Activated T-helper 1 cell treated with anti-CD3 and anti-CD28 coated beads, Interleukin-12 subunit alpha, Interleukin-12 subunit beta, Interleukin-2, Interleukin-4 antibody, amounts not matched to agents 30 ng/mL and 10 ng/mL and 1 ng/mL, durations not matched to agents 14 hours and 24 hours and 36 hours (primary cell): ENCODE measurements at regions not wholly inside any gene's neighbourhood (a gene's known extent, or its start where the extent isn't known, plus 50 kb on each side); places are given as distances from the start of the nearest gene placed in this dataset.
"Not testable (repeated sequence)": the region's sequence is repeated elsewhere in the genome, so short reads cannot be mapped to it uniquely, and the experiment has no call there.

Experiments
- DNase-seq: peaks from one replicate; pipeline ENCODE4 v3.0.0; 2021; ENCODE audit warnings: low spot score
- H3K27ac Mint-ChIP-seq: one replicate; pipeline ENCODE4 v1.8.0; 2021; ENCODE audit warnings: mild to moderate bottlenecking, mixed read lengths
- H3K27me3 Mint-ChIP-seq: one replicate; pipeline ENCODE4 v1.8.0; 2022; ENCODE audit warnings: mild to moderate bottlenecking, moderate library complexity, mixed read lengths; ENCODE audit not compliant: insufficient read depth
- H3K36me3 Mint-ChIP-seq: one replicate; pipeline ENCODE4 v1.8.0; 2021; ENCODE audit warnings: low read depth, mixed read lengths
- H3K4me1 Mint-ChIP-seq: one replicate; pipeline ENCODE4 v1.8.0; 2021; ENCODE audit warnings: low read depth, mixed read lengths
- H3K4me3 Mint-ChIP-seq: one replicate; pipeline ENCODE4 v1.8.0; 2021; ENCODE audit warnings: mild to moderate bottlenecking, moderate library complexity, mixed read lengths
- H3K9me3 Mint-ChIP-seq: one replicate; pipeline ENCODE4 v1.8.0; 2021; ENCODE audit warnings: mixed read lengths
- intact Hi-C: fragments of 100-400 bp; cut with micrococcal nuclease; formaldehyde crosslinking; loops from one replicate; pipeline ENCODE4 v1.15.1; 2024

DNA sequence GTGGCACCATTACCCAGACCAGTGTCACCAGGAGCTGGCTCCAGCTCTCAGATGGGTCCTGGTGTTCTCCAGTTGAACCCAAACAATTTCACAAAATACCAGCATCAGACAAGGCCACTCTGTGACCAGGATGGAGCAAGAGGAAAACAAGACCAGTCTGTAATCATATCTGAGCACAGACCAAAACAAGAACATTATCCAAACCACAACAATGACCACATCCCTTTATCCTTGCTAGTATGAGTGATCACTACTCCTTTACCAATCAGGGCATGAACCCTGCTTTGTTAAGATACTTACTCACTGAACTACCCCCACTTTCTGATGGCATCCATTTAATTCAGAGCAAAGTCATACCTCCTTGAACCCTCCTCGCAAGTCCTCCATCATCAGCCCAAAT, 145.9 kb downstream of the NUFIP1 start:
- H3K27ac Mint-ChIP-seq = no peak overlapping the region
- DNase-seq = no peak
- no peaks in the 10 kb centered on the region for H3K4me1 Mint-ChIP-seq
- intact Hi-C loops = no loop called here
- no peak overlapping the region for H3K4me3 Mint-ChIP-seq
- peaks cover 7% of the 10 kb centered on the region for H3K27me3 Mint-ChIP-seq
- H3K36me3 Mint-ChIP-seq = no peaks in the 10 kb centered on the region
- no peaks in the 10 kb centered on the region for H3K9me3 Mint-ChIP-seq

DNA sequence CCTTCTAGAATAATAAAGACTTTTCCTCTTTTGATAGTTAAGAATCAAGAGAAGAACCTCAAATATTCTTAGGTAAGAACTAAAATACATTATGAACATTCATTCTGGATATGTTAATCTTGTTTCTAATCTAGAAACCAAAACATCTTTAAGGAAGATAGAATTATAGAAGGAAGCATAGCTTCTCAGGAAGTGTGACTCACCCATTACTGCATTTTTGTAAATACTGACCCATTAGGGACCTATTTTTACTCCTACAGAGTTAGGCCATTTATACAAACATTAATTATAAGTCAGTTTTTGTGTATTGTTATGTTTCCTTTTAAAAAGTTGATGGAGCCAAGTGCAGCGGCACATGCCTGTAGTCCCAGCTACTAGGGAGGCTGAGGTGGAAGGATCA, 147.1 kb downstream of the NUFIP1 start:
- no peak overlapping the region for H3K4me3 Mint-ChIP-seq
- no peaks in the 10 kb centered on the region for H3K36me3 Mint-ChIP-seq
- intact Hi-C loops = no loop called here
- H3K27me3 Mint-ChIP-seq = no peaks in the 10 kb centered on the region
- peaks cover 3% of the 10 kb centered on the region for H3K4me1 Mint-ChIP-seq
- H3K27ac Mint-ChIP-seq = no peak overlapping the region
- DNase-seq = no peak
- H3K9me3 Mint-ChIP-seq = no peaks in the 10 kb centered on the region

DNA sequence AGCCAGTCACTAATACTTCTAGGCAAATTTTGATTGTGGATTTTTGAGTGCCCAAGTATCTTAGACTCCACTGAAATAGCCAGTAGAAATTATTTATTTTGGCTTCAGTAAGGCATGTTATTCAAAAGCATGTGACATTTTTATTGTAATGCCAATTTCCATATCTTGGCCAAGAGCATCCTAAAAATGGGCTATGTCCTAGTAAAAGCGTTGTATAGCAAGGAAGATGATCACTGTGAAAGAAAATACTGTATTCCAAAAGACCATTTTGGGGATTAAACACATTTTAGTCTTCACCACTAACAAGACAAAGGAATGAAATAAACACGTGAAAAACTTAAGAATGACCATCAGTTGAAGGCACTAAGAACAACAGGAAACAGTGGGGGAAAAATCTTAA, 149.1 kb downstream of the NUFIP1 start:
- H3K9me3 Mint-ChIP-seq = no peaks in the 10 kb centered on the region
- intact Hi-C loops = no loop called here
- no peak for DNase-seq
- peaks cover 5% of the 10 kb centered on the region for H3K4me1 Mint-ChIP-seq
- H3K4me3 Mint-ChIP-seq = no peak overlapping the region
- peaks cover under 1% of the 10 kb centered on the region for H3K27me3 Mint-ChIP-seq
- H3K36me3 Mint-ChIP-seq = no peaks in the 10 kb centered on the region
- H3K27ac Mint-ChIP-seq = no peak overlapping the region

DNA sequence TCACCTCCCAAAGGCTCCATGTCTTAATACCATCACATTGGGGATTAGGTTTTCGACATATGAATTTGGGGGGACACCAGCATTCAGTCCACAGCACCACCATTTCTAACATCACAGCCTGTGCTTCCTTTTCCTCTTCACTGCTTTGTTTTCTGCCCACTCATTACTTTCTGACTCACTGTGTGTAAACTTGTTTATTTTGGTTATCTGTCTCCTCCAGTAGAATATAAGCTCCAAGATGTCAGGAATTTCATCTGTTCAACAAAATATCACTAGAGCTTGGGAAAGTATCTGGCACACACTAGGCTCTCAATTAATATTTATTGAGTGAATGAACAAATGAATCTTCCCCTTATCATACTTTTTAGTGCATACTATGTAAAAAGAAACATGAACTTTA, 152.0 kb downstream of the NUFIP1 start:
- no peaks in the 10 kb centered on the region for H3K36me3 Mint-ChIP-seq
- H3K4me3 Mint-ChIP-seq = no peak overlapping the region
- H3K27me3 Mint-ChIP-seq = peaks cover 7% of the 10 kb centered on the region
- intact Hi-C loops = no loop called here
- DNase-seq = no peak
- H3K27ac Mint-ChIP-seq = no peak overlapping the region
- H3K9me3 Mint-ChIP-seq = no peaks in the 10 kb centered on the region
- H3K4me1 Mint-ChIP-seq = peaks cover 5% of the 10 kb centered on the region

DNA sequence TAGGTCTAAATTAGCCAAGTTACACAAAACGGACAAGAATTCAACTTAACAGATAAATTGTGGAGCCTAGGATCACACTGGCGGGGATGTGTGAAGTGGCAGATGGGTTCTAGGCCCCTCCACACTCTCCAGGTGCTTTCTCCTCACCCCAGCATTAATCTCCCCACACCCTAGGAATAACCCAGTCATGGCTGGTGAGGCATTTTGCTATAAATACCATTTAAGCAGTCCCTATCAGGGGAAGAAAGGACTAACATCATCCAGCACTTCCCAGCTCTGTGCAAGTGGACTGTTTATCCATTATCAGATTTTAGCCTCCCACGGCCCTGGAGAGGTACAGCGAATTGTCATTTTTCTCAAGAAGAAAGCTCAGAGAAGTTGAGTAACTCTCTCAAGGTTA, 154.9 kb downstream of the NUFIP1 start:
- intact Hi-C loops = no loop called here

DNA sequence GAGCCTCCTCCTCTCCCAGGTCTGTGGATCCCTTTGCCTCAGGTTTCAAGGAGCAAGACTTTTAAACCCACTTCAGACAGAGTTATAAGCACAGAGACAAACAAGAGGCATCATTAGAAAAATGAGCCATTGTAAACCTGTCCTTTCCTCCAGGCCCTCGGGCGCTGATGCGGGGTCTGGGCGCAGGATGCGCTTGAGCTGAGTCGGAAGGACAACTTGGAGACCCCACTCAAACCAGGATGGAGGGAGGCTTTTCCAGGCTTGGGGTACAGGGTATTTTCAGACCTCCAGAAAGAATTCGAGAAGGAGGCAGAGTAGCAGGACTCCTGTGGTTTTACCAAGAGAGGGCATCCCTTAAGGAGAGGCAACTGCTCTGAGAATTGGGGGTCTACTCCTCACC, 155.6 kb downstream of the NUFIP1 start:
- DNase-seq = no peak
- Mint-ChIP-seq H3K4me3 (no peak overlapping the region), H3K27me3 (peaks cover 7% of the 10 kb centered on the region), H3K9me3 (no peaks in the 10 kb centered on the region), H3K4me1 (peaks cover 5% of the 10 kb centered on the region), H3K36me3 (no peaks in the 10 kb centered on the region), H3K27ac (no peak overlapping the region)
- intact Hi-C loops = no loop called here

More for the DNA sequence above, 154.9 kb downstream of the NUFIP1 start:
- Mint-ChIP-seq H3K9me3 (no peaks in the 10 kb centered on the region), H3K4me3 (no peak overlapping the region), H3K27me3 (peaks cover 7% of the 10 kb centered on the region), H3K36me3 (no peaks in the 10 kb centered on the region), H3K27ac (no peak overlapping the region), H3K4me1 (peaks cover 5% of the 10 kb centered on the region)
- DNase-seq = no peak

DNA sequence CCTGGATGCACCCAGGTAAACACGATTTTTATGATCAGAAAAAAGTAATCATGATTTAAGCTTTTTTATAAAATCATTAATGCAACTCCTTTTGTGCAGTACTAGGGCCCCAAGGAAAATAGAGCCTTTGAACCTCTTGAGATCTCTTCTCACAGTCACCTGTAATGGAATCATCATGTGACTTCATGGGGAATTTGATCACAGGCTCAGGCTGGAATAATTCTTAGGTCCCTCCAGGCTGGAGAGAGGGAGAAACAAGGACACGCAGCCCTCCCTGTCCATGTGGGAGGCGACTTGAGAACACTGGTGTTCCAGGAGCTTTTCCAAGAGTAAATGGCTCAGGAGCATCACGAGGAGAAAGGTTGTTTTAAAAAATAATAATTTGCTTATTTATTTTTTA, 156.1 kb downstream of the NUFIP1 start:
- no peaks in the 10 kb centered on the region for H3K9me3 Mint-ChIP-seq
- peaks cover 7% of the 10 kb centered on the region for H3K27me3 Mint-ChIP-seq
- no peak for DNase-seq
- H3K4me1 Mint-ChIP-seq = peaks cover 5% of the 10 kb centered on the region
- no peak overlapping the region for H3K27ac Mint-ChIP-seq
- no peaks in the 10 kb centered on the region for H3K36me3 Mint-ChIP-seq
- intact Hi-C loops = no loop called here
- H3K4me3 Mint-ChIP-seq = no peak overlapping the region

DNA sequence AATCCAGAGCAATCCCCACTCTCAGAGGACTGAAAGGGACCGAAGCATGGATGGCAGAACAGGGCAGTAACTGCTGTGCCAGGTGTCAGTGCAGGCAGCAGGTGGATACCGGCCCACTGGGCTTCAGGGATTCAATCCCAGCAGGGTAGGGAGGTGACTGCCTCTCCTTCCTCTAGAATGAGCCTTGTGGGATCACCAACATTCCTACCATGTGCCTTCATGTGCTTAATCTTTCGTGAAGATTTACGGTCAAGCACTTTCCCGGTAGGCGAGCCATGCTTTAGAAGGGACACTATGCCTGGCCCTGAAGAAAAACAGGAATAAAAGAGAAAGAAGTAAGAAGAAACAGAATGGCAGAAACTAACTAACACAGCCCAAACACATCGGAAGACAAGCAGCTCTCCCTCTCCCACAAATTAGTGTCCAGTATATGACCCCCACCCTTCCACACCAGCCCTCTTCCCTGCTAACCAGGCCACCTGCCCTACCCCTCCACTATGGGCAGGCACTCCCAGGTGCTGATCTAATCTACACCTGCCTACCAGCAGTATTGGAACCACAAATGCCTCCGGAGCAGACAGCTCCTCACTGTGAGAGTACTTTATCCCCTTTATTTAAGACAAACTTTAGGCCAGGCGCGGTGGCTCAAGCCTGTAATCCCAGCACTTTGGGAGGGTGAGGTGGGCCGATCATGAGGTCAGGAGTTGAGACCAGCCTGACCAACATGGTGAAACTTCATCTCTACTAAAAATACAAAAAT, 162.5 kb downstream of the NUFIP1 start:
- no peaks in the 10 kb centered on the region for H3K36me3 Mint-ChIP-seq
- no peak overlapping the region for H3K4me3 Mint-ChIP-seq
- DNase-seq = no peak
- H3K4me1 Mint-ChIP-seq = no peaks in the 10 kb centered on the region
- intact Hi-C loops = no loop called here
- no peaks in the 10 kb centered on the region for H3K27me3 Mint-ChIP-seq
- H3K9me3 Mint-ChIP-seq = no peaks in the 10 kb centered on the region
- no peak overlapping the region for H3K27ac Mint-ChIP-seq

DNA sequence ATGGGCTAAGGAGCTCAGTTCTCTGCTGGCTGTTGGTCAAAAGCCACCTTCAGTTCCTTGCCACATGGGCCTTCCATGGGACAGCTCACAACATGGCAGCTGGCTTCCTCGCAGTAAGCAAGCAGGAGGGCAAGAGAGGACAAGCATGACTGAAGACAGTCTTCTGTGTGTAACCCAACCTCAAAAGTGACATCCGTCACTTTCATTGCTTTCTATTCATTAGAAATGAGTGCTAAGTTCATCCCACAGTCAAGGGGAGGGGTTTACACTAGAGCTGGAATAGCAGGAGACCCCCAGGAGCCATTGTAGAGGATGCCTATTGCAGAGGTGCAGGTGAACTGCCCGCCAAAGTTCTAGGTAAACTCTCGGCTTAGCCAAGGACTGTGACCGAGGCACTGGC, 163.3 kb downstream of the NUFIP1 start:
- Mint-ChIP-seq H3K4me1 (no peaks in the 10 kb centered on the region), H3K27me3 (no peaks in the 10 kb centered on the region), H3K27ac (no peak overlapping the region), H3K4me3 (no peak overlapping the region), H3K9me3 (no peaks in the 10 kb centered on the region), H3K36me3 (no peaks in the 10 kb centered on the region)
- intact Hi-C loops = no loop called here
- DNase-seq = no peak

DNA sequence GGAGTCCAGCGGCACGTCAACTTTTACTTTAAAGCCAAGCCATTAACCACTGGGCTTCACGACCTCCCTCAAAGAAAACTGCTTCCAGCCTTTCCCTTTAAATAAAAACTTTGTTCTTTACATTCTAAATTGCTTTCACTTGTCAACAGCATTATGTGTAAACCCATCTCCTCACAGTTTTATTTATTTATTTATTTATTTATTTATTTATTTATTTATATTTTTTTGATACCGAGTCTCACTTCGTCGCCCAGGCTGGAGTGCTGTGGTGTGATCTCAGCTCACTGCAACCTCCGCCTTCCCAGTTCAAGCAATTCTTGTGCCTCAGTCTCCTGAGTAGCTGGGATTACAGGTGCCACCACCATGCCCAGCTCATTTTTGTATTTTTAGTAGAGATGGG, 165.7 kb downstream of the NUFIP1 start:
- H3K9me3 Mint-ChIP-seq, DNase-seq, H3K27me3 Mint-ChIP-seq, H3K4me3 Mint-ChIP-seq, H3K27ac Mint-ChIP-seq, H3K36me3 Mint-ChIP-seq, intact Hi-C loops: not testable (repeated sequence)
- H3K4me1 Mint-ChIP-seq = peaks cover 13% of the 10 kb centered on the region

DNA sequence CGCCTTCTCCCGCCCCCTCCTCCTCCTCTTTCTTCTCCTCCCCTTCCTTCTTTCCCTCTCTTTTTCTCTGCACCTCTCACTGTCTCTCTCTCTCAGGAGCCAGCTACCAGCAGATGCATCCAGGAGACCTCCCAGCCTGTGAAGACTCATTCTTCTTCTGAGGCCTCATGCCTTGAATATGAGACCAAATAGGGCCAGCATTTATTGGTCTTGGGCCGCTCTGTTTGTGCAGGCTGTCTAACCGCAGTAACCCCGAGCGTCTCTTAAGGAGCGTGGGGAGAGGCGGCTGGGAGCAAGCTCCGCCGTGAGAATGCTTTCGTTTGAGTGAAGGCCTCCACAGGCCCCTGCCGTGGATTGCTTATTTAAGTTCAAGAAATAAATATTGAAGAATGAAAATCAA, 167.0 kb downstream of the NUFIP1 start:
- Mint-ChIP-seq H3K4me1 (peaks cover 16% of the 10 kb centered on the region), H3K36me3 (no peaks in the 10 kb centered on the region), H3K4me3 (no peak overlapping the region), H3K9me3 (peaks cover 3% of the 10 kb centered on the region), H3K27ac (no peak overlapping the region), H3K27me3 (peaks cover 4% of the 10 kb centered on the region)
- DNase-seq = no peak
- intact Hi-C loops = no loop called here

DNA sequence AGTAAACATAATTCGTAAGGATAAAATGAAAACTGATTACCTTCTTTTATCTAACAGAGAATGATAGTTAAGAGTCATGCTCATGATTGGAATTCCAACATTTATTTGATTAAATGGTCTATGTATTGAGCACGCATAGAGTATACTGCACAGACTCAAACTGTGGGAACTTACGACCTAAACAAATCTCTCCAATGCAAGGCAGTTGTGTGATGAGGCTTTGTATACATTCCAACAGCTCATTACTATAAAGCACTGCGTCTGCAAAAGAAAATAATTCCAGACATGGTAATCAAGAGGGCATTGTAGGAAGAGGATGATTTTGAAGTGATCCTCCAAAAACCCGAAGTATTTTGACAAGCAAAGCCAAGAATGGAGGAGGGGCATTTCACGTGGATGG, 169.5 kb downstream of the NUFIP1 start:
- no peak overlapping the region for H3K4me3 Mint-ChIP-seq
- H3K4me1 Mint-ChIP-seq = peaks cover 29% of the 10 kb centered on the region
- peaks cover 4% of the 10 kb centered on the region for H3K27me3 Mint-ChIP-seq
- intact Hi-C loops = loop anchor here (1.0 to 5.0 kb wide), 6 partner anchors 51 to 622 kb away; partner anchors contain the start of genes GPALPP1 and NUFIP1
- no peak overlapping the region for H3K27ac Mint-ChIP-seq
- H3K36me3 Mint-ChIP-seq = no peaks in the 10 kb centered on the region
- H3K9me3 Mint-ChIP-seq = peaks cover 3% of the 10 kb centered on the region
- DNase-seq = no peak

DNA sequence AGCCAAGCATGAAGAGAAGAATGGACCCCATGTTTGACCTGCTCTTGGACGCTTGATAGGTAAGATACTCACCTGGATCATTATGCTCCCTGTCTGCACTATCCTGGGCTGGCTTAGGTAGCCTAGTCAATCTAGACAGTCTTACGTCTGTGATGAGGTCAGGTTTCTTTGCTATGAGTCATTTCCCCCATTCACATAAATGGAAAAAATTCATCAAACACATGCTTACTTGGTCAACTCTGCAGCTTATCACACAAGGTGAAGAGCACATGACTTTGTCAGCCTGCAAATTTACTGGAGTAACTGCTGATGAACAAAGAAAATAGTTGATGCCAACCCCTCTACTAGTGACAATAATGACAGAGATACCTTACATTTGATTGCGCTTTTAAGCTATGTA, 170.0 kb downstream of the NUFIP1 start:
- H3K9me3 Mint-ChIP-seq = peaks cover 3% of the 10 kb centered on the region
- intact Hi-C loops = loop anchor here (1.0 to 5.0 kb wide), 6 partner anchors 51 to 622 kb away; partner anchors contain the start of genes GPALPP1 and NUFIP1
- peaks cover 7% of the 10 kb centered on the region for H3K27me3 Mint-ChIP-seq

DNA sequence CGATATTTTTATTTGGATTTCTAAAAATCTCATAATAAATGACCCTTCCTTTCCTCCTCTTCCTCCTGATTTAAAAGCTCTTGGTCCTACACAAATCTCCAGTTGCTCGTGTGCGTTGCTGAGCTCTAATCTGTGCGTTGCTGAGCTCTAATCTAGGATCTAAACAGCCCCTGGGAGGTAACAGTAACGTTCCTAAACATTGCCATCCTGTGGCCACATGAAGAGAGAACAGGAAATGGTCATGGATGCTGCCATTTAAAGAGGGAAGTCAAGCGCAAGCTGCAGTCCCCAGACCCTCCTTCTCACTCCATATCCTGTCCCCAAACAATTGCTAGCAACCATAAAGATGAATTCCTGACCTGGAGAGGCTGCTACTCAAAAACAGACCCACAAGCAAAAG, 170.8 kb downstream of the NUFIP1 start:
- intact Hi-C loops = loop anchor here (5.0 kb wide), 2 partner anchors 169 to 621 kb away; partner anchors contain the start of genes GPALPP1 and NUFIP1
- H3K36me3 Mint-ChIP-seq = no peaks in the 10 kb centered on the region
- H3K9me3 Mint-ChIP-seq = peaks cover 3% of the 10 kb centered on the region
- peaks cover 10% of the 10 kb centered on the region for H3K27me3 Mint-ChIP-seq
- DNase-seq = no peak
- H3K4me3 Mint-ChIP-seq = no peak overlapping the region
- peaks cover 29% of the 10 kb centered on the region for H3K4me1 Mint-ChIP-seq
- H3K27ac Mint-ChIP-seq = no peak overlapping the region

More for the DNA sequence above, 170.0 kb downstream of the NUFIP1 start:
- no peak overlapping the region for H3K4me3 Mint-ChIP-seq
- peak overlapping the region; percentile 7 for H3K27ac Mint-ChIP-seq
- H3K4me1 Mint-ChIP-seq = peaks cover 29% of the 10 kb centered on the region
- H3K36me3 Mint-ChIP-seq = no peaks in the 10 kb centered on the region
- DNase-seq = no peak
